ENCODE measurements at regions not wholly inside any gene's neighbourhood (a gene's known extent, or its start where the extent isn't known, plus 50 kb on each side); places are given as distances from the start of the nearest gene placed in this dataset.

DNA sequence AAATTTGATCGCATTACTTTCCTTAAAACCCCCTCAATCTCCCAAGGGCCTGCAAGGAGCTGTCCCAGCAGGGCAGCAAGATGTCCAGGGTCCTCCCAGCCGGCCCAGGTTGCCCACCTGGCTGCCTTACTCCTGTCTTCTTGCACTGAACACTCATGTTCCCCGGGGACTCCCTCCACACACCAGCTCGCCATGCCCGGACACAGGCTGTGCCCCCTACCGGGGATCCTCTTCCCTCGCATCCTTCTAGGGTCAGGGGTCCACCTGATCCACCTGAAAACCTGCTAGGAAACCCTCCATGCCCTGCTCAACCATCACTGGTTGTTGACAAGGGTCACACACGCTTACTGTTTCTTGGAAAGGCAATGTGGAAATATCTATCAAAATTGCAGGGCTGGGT, 172.0 kb upstream of the MSX2 start:
- FAIRE-seq: no peak
- TF ChIP-seq, protein P1, sequence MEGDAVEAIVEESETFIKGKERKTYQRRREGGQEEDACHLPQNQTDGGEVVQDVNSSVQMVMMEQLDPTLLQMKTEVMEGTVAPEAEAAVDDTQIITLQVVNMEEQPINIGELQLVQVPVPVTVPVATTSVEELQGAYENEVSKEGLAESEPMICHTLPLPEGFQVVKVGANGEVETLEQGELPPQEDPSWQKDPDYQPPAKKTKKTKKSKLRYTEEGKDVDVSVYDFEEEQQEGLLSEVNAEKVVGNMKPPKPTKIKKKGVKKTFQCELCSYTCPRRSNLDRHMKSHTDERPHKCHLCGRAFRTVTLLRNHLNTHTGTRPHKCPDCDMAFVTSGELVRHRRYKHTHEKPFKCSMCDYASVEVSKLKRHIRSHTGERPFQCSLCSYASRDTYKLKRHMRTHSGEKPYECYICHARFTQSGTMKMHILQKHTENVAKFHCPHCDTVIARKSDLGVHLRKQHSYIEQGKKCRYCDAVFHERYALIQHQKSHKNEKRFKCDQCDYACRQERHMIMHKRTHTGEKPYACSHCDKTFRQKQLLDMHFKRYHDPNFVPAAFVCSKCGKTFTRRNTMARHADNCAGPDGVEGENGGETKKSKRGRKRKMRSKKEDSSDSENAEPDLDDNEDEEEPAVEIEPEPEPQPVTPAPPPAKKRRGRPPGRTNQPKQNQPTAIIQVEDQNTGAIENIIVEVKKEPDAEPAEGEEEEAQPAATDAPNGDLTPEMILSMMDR (IDR thresholded peaks at IDR 0.05; ENCODE audit: insufficient read depth, missing control alignments): no peak

DNA sequence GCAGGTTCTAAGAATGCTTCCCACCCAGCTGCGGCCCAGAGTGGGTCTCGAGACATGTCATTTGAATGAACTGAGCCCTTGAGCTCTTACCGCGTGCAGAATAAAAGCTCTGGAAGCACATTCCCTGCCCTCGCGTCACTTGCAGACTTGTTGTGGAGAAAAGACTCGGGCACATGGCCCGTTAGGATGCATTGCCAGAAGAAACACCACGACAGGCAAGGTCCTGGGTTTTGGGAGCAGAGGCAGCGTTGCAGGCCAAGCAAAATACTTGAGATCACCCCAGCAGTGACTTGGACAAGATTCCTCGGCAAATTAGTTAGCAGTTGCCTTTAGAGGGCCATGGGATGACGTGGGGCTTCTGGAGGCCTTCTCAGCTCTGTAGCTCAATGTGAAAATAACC, 170.8 kb upstream of the MSX2 start:
- TF ChIP-seq, protein P1 (IDR thresholded peaks at IDR 0.05; ENCODE audit: insufficient read depth, missing control alignments): no peak
- DNase-seq (ENCODE audit: insufficient read length, low spot score) (no peak), FAIRE-seq (no peak)

More for the DNA sequence above, 172.0 kb upstream of the MSX2 start:
- no peak for DNase-seq (ENCODE audit: insufficient read length, low spot score)

DNA sequence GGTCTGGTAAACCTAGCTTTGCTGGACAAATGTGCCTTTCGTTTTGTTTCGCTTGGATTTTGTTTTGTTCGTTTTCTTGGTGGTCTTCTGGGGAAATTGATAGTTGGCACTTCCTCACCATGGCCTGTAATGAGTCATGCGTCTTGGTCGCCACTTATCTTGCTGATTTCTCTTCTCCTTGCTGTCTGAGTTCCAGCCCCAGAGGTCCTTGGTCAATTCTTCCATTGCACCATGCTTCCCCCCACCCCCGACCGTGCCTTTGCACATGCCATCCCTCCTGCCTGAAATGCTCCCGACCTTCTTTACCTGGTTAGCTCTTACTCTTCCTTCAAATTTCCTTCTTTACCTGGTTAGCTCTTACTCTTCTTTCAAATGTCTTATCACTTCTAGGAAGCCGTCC, 168.7 kb upstream of the MSX2 start:
- no peak for FAIRE-seq
- TF ChIP-seq, protein P1 (IDR thresholded peaks at IDR 0.05; ENCODE audit: insufficient read depth, missing control alignments): no peak
- DNase-seq (ENCODE audit: insufficient read length, low spot score): no peak

DNA sequence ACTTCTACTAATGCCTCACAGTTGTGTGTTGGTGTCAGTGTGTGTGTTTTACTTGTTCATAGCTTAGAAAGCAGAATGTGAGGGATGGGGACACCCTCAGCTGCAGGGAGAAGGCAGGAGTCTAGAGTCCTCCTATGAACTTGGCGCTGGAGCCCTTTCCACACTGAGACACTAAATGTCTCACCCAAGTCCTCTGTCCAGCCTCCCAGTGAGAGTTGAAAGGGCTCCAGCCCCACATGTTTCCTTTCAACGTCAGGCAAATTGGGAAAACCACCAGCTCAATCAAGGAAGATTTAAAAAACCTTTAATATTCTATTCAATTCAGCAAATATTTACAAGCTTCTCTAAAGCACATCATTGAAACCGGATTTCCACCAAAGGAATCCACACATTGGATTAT, 167.6 kb upstream of the MSX2 start:
- TF ChIP-seq, protein P1 (IDR thresholded peaks at IDR 0.05; ENCODE audit: insufficient read depth, missing control alignments): no peak
- no peak for DNase-seq (ENCODE audit: insufficient read length, low spot score)
- no peak for FAIRE-seq

DNA sequence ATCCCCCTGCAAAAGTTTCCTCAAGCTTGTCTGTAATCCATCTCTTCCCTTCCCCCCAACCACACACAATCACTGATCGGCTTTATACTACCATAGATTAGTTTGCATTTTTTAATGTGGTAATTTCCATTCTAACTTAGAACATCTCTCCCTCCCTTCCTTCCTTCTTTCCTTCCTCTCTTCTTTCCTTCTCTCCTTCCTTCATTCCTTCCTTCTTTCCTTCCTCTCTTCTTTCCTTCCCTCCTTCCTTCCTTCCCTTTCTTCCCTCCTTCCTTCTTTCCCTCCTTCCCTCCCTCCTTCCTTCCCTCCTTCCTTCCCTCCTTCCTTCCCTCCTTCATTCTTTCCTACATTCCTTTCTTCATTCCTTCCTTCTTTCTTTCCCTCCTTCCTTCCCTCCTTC, 166.2 kb upstream of the MSX2 start:
- FAIRE-seq (no peak), DNase-seq (ENCODE audit: insufficient read length, low spot score) (no peak)
- TF ChIP-seq, protein P1 (IDR thresholded peaks at IDR 0.05; ENCODE audit: insufficient read depth, missing control alignments): no peak

DNA sequence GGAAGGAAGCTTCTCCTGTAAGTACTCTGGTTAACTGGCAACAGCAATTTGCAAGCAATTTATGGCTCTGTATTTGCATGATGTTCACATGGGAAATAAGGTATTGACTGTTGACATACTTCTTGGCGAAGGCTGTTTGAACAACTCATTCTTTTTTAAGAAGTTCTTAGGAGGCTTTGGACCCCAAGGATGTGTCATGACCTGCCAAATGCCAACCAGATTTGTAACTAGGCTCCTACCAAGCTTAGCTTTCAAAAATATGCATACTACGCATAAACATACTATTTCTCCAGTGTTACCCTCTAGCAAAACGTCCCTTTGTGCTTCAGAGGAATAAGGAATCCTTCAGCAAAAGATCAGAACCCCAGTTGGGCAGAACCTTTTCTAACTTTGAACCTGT, 165.2 kb upstream of the MSX2 start:
- TF ChIP-seq, protein P1 (IDR thresholded peaks at IDR 0.05; ENCODE audit: insufficient read depth, missing control alignments): no peak

DNA sequence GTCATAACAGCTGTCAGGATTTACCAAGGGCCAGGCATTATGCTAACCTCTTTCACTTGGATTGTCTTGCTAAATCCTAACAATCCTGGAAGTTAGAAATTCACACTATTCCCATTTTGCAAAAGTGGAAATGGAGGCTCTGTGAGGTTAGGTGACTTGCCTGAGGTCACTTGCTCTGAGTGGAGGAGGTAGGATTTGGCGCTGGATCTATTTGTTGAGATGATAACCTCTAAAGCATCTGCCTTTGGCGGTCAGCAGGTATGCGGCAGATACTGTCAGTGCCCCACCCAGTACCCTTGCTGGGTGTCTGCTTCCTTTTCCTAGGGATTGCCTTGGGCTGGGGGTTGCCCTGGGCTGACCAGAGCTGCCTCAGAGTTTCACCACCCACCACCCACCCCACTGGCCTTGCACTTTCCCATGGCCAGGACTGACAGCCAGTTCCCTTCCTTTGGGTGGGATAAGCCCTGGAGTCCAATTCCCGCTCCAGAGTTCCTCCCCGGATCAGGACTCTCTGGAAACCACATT, 164.8 kb upstream of the MSX2 start:
- FAIRE-seq (no peak), DNase-seq (ENCODE audit: insufficient read length, low spot score) (no peak)
- TF ChIP-seq, protein P1 (IDR thresholded peaks at IDR 0.05; ENCODE audit: insufficient read depth, missing control alignments): no peak

More for the DNA sequence above, 165.2 kb upstream of the MSX2 start:
- DNase-seq (ENCODE audit: insufficient read length, low spot score) (no peak), FAIRE-seq (no peak)

Data from D721Med (cell line).